CD14-positive monocyte (primary cell): ENCODE measurements at regions not wholly inside any gene's neighbourhood (a gene's known extent, or its start where the extent isn't known, plus 50 kb on each side); places are given as distances from the start of the nearest gene placed in this dataset.

Source experiments
- DNase-seq, 3 donors: peaks; one replicate each; pipeline ENCODE4 v3.0.0-alpha.2; 2011 to 2022
- H2AFZ ChIP-seq: 2 replicates; pipeline ENCODE4 v1.6.0; 2012; ENCODE audit warnings: mild to moderate bottlenecking, low read depth, low read length, inconsistent platforms; ENCODE audit not compliant: insufficient read depth, poor library complexity, severe bottlenecking
- H3K27ac ChIP-seq, 2 donors: 1 replicate in 1 of 2; 2 replicates in 1 of 2; pipeline ENCODE4 v1.5.1; 2012 to 2013; ENCODE audit warnings: low read length in 2 of 2, control low read depth in 1 of 2, inconsistent platforms in 1 of 2, low read depth in 1 of 2, mild to moderate bottlenecking in 1 of 2
- H3K27me3 ChIP-seq, 2 donors: one replicate each; pipeline versions ENCODE4 v1.6.0 to v1.6.1; 2011 to 2013; ENCODE audit warnings: low read length in 2 of 2; ENCODE audit not compliant: control insufficient read depth in 2 of 2, insufficient read depth in 2 of 2
- H3K36me3 ChIP-seq, 2 donors: replicated peaks in 1 of 2; 1 replicate in 1 of 2; 2 replicates in 1 of 2; pipeline versions ENCODE4 v1.5.1 to v1.6.1; 2012 to 2013; ENCODE audit warnings: low read length in 2 of 2, control low read depth in 1 of 2, inconsistent platforms in 1 of 2, mild to moderate bottlenecking in 1 of 2; ENCODE audit not compliant: insufficient read depth in 2 of 2, control insufficient read depth in 1 of 2
- H3K4me1 ChIP-seq, 2 donors: 1 replicate in 1 of 2; 2 replicates in 1 of 2; pipeline versions ENCODE4 v1.5.1 to v1.6.1; 2012 to 2013; ENCODE audit warnings: low read length in 2 of 2, control low read depth in 1 of 2, inconsistent platforms in 1 of 2, mild to moderate bottlenecking in 1 of 2, moderate library complexity in 1 of 2; ENCODE audit not compliant: insufficient read depth in 2 of 2, control insufficient read depth in 1 of 2
- H3K4me2 ChIP-seq: replicated peaks from 2 replicates; pipeline ENCODE3; 2012; ENCODE audit warnings: low read length, moderate library complexity, mild to moderate bottlenecking; ENCODE audit not compliant: poor library complexity, severe bottlenecking; ENCODE audit errors: extremely low read depth
- H3K4me3 ChIP-seq, 3 experiments: fragments of 200-600 bp in 1 of 3; sonication (generic) in 1 of 3; replicated peaks in 1 of 3; 1 replicate in 2 of 3; 2 replicates in 1 of 3; pipeline ENCODE4 v1.5.1; 2011 to 2013; ENCODE audit warnings: low read length in 3 of 3, mild to moderate bottlenecking in 3 of 3, control low read depth in 2 of 3, low read depth in 2 of 3, inconsistent platforms in 1 of 3, moderate library complexity in 1 of 3
- H3K79me2 ChIP-seq: 2 replicates; pipeline ENCODE4 v1.6.0; 2012; ENCODE audit warnings: mild to moderate bottlenecking, control low read depth, inconsistent platforms, low read length, moderate library complexity; ENCODE audit not compliant: insufficient read depth
- H3K9ac ChIP-seq: 2 replicates; pipeline ENCODE4 v1.6.0; 2017; ENCODE audit warnings: low read length, mild to moderate bottlenecking; ENCODE audit not compliant: insufficient read depth, poor library complexity, severe bottlenecking
- H3K9me3 ChIP-seq, 2 donors: replicated peaks in 1 of 2; 1 replicate in 1 of 2; 2 replicates in 1 of 2; pipeline versions ENCODE4 v1.5.1 to v1.6.1; 2012 to 2013; ENCODE audit warnings: low read length in 2 of 2, control low read depth in 1 of 2; ENCODE audit not compliant: control insufficient read depth in 1 of 2, insufficient read depth in 1 of 2
- H4K20me1 ChIP-seq: 2 replicates; pipeline ENCODE4 v1.6.0; 2012; ENCODE audit warnings: mild to moderate bottlenecking, low read length, control low read depth, moderate library complexity; ENCODE audit not compliant: insufficient read depth
- H3K27ac Mint-ChIP-seq, 7 donors: one replicate each; pipeline ENCODE4 v1.8.0; 2020; ENCODE audit warnings: mild to moderate bottlenecking in 7 of 7, mixed read lengths in 7 of 7, moderate library complexity in 6 of 7, inconsistent platforms in 2 of 7
- H3K27me3 Mint-ChIP-seq, 3 donors: one replicate each; pipeline ENCODE4 v1.8.0; 2021 to 2022; ENCODE audit warnings: low read depth in 3 of 3, mild to moderate bottlenecking in 3 of 3, mixed read lengths in 3 of 3, moderate library complexity in 3 of 3, inconsistent platforms in 1 of 3
- H3K36me3 Mint-ChIP-seq, 2 donors: one replicate each; pipeline ENCODE4 v1.8.0; 2020; ENCODE audit warnings: mixed read lengths in 2 of 2, inconsistent platforms in 1 of 2, mild to moderate bottlenecking in 1 of 2
- H3K4me1 Mint-ChIP-seq: one replicate; pipeline ENCODE4 v1.8.0; 2020; ENCODE audit warnings: mild to moderate bottlenecking, mixed read lengths
- H3K4me3 Mint-ChIP-seq, 2 donors: one replicate each; pipeline ENCODE4 v1.8.0; 2020; ENCODE audit warnings: mild to moderate bottlenecking in 2 of 2, mixed read lengths in 2 of 2, moderate library complexity in 1 of 2
- H3K9me3 Mint-ChIP-seq, 7 donors: one replicate each; pipeline ENCODE4 v1.8.0; 2020 to 2022; ENCODE audit warnings: mixed read lengths in 7 of 7, mild to moderate bottlenecking in 6 of 7, moderate library complexity in 6 of 7, inconsistent platforms in 2 of 7
- WGBS: methylation state at CpG from one replicate; pipeline ENCODE4 v1.1.5; 2013; ENCODE audit warnings: missing lambda C conversion rate; ENCODE audit not compliant: insufficient coverage; 5-methylcytosine and 5-hydroxymethylcytosine counted together
- intact Hi-C, 2 donors: fragments of 100-400 bp; cut with micrococcal nuclease; formaldehyde crosslinking; loops; one replicate each; pipeline versions ENCODE4 v1.15.0 to v1.15.1; 2023
- TF ChIP-seq, protein P1 (sequence below): fragments of 200-600 bp; IDR thresholded peaks from one replicate; pipeline ENCODE4 v1.8.0; 2022; ENCODE audit warnings: antibody characterized with exemption, mild to moderate bottlenecking

DNA sequence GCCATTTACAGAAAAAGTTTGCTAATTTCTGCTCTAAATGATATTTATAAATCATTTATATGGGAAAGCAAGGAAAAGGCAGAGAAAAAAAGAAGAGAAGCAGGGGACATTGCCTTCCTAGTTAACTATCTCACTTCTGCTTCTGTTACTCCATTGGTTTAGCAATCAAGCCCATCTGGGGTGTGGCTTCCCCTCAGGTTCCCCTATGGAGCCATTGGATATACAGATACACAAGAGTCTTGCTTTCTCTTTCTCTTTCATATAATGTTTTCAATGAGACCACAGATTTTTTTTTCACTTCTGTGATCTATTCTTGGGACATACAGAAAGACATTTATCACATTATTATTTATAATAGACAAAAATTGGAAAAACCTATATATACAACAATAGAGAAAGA, 105.6 kb upstream of the TOM1L1 start:
- Histone ChIP-seq H3K9ac (no peak overlapping the region), H3K4me3 (no peak overlapping the region), H3K4me2 (no peak overlapping the region), H3K79me2 (no peaks in the 10 kb centered on the region), H3K27ac (no peak overlapping the region), H3K27me3 (no peaks in the 10 kb centered on the region), H3K36me3 (no peaks in the 10 kb centered on the region), H4K20me1 (no peaks in the 10 kb centered on the region), H3K4me1 (no peaks in the 10 kb centered on the region), H2AFZ (no peak overlapping the region), H3K9me3 (no peaks in the 10 kb centered on the region)
- Mint-ChIP-seq H3K27me3 (no peaks in the 10 kb centered on the region), H3K27ac (no peak overlapping the region), H3K4me1 (peaks cover 2% of the 10 kb centered on the region), H3K36me3 (no peaks in the 10 kb centered on the region), H3K4me3 (no peak overlapping the region), H3K9me3 (peaks cover 0 to 16% (median 4%) of the 10 kb centered on the region in 7 donors)
- intact Hi-C loops = no loop called here
- no peak for DNase-seq
- TF ChIP-seq, protein P1, sequence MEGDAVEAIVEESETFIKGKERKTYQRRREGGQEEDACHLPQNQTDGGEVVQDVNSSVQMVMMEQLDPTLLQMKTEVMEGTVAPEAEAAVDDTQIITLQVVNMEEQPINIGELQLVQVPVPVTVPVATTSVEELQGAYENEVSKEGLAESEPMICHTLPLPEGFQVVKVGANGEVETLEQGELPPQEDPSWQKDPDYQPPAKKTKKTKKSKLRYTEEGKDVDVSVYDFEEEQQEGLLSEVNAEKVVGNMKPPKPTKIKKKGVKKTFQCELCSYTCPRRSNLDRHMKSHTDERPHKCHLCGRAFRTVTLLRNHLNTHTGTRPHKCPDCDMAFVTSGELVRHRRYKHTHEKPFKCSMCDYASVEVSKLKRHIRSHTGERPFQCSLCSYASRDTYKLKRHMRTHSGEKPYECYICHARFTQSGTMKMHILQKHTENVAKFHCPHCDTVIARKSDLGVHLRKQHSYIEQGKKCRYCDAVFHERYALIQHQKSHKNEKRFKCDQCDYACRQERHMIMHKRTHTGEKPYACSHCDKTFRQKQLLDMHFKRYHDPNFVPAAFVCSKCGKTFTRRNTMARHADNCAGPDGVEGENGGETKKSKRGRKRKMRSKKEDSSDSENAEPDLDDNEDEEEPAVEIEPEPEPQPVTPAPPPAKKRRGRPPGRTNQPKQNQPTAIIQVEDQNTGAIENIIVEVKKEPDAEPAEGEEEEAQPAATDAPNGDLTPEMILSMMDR = no peak

DNA sequence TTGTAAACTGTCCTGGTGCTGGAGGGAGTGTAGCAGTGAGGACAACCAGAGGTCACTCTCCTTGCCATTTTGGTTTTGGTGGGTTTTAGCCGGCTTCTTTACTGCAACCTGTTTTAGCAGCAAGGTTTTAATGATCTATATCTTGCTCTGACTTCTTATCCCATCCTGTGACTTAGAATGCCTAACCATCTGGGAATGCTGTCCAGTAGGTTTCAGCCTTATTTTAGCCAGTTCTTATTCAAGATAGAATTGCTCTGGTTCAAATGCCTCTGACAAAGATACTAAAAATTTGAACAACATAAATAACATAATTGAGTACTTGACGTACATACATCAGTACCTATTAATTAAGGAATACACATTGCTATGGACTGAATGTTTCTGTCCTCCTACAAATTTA, 93.3 kb upstream of the TOM1L1 start:
- Histone ChIP-seq H3K79me2 (no peaks in the 10 kb centered on the region), H3K9ac (no peak overlapping the region), H3K27me3 (no peaks in the 10 kb centered on the region), H3K4me3 (no peak overlapping the region), H2AFZ (no peak overlapping the region), H3K27ac (no peak overlapping the region), H3K9me3 (no peaks in the 10 kb centered on the region), H3K36me3 (no peaks in the 10 kb centered on the region), H3K4me2 (no peak overlapping the region), H4K20me1 (no peaks in the 10 kb centered on the region), H3K4me1 (no peaks in the 10 kb centered on the region)
- no peak overlapping the region for H3K4me3 Mint-ChIP-seq
- no peaks in the 10 kb centered on the region for H3K27me3 Mint-ChIP-seq
- H3K36me3 Mint-ChIP-seq = no peaks in the 10 kb centered on the region
- DNase-seq = no peak
- peaks cover 0 to 3% (median 0%) of the 10 kb centered on the region in 7 donors for H3K9me3 Mint-ChIP-seq
- no peaks in the 10 kb centered on the region for H3K4me1 Mint-ChIP-seq
- WGBS = no CpG with 5 or more reads among the region's 2 CpGs
- H3K27ac Mint-ChIP-seq = no peak overlapping the region
- TF ChIP-seq, protein P1 = no peak
- intact Hi-C loops = no loop called here
